ENCODE measurements at regions not wholly inside any gene's neighbourhood (a gene's known extent, or its start where the extent isn't known, plus 50 kb on each side); places are given as distances from the start of the nearest gene placed in this dataset.

DNA sequence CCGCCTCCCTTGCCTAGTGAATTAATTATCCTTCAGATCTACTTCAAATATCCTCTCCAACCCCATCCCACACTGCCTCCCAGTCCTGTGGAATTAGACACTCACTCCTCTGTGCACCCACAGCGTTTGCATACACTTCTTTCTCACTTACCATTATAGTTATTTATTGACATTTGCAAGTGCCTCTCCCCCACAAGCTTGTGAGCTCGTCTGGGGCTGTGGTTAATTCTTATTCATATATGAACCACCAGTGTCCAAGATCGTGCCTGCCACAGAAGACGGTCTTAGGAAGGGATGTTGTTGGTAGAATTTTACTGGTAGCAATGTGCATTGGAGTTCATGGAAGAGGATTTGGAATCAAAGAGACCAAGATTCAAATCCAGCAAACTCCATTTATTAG lies 68.1 kb upstream of the AOAH start:
- H3K4me1 ChIP-seq, result no peaks in the 10 kb centered on the region
- intact Hi-C loops (cut with DNase I), result no loop called here
- no peak for DNase-seq
- no peak overlapping the region for H3K27ac ChIP-seq
- no peak for TF ChIP-seq CTCF (IDR thresholded peaks at IDR 0.05)
- H3K36me3 ChIP-seq (ENCODE audit: insufficient read depth in 1 of 2, low read depth in 1 of 2), result no peaks in the 10 kb centered on the region
- H3K9me3 ChIP-seq, result no peaks in the 10 kb centered on the region
- no peak for ATAC-seq
- no peak overlapping the region for H3K4me3 ChIP-seq
- no peaks in the 10 kb centered on the region for H3K27me3 ChIP-seq (ENCODE audit: insufficient read depth in 3 of 3, low read length in 2 of 3)
- 84% methylated on average over 5 of the region's 5 CpGs for WGBS, 3 donors

GRCh38 chr7:36790311-36790787 lies 66.1 kb upstream of the AOAH start:
- intact Hi-C loops (cut with DNase I), result no loop called here
- ATAC-seq (no peak), DNase-seq (no peak)
- H3K27me3 ChIP-seq (ENCODE audit: insufficient read depth in 3 of 3, low read length in 2 of 3), result no peaks in the 10 kb centered on the region
- no peak for TF ChIP-seq CTCF (IDR thresholded peaks at IDR 0.05)
- H3K27ac ChIP-seq, result no peak overlapping the region
- H3K36me3 ChIP-seq (ENCODE audit: insufficient read depth in 1 of 2, low read depth in 1 of 2), result no peaks in the 10 kb centered on the region
- 71 to 76% (median 73%) methylated on average over 10 of the region's 10 CpGs for WGBS, 3 donors
- H3K9me3 ChIP-seq, result no peaks in the 10 kb centered on the region
- H3K4me1 ChIP-seq, result no peaks in the 10 kb centered on the region
- no peak overlapping the region for H3K4me3 ChIP-seq

GRCh38 chr7:36788825-36789470 lies 64.7 kb upstream of the AOAH start:
- ATAC-seq (no peak), DNase-seq (no peak)
- Histone ChIP-seq H3K27me3 (ENCODE audit: insufficient read depth in 3 of 3, low read length in 2 of 3) (no peaks in the 10 kb centered on the region), H3K27ac (no peak overlapping the region), H3K4me1 (no peaks in the 10 kb centered on the region), H3K36me3 (ENCODE audit: insufficient read depth in 1 of 2, low read depth in 1 of 2) (no peaks in the 10 kb centered on the region), H3K4me3 (no peak overlapping the region), H3K9me3 (no peaks in the 10 kb centered on the region)
- no peak for TF ChIP-seq CTCF (IDR thresholded peaks at IDR 0.05)
- intact Hi-C loops (cut with DNase I), result no loop called here
- WGBS, 3 donors, result 88 to 94% (median 91%) methylated on average over 8 of the region's 8 CpGs

GRCh38 chr7:36787933-36788378 lies 63.7 kb upstream of the AOAH start:
- H3K4me3 ChIP-seq, result no peak overlapping the region
- no peak for ATAC-seq
- H3K36me3 ChIP-seq (ENCODE audit: insufficient read depth in 1 of 2, low read depth in 1 of 2), result no peaks in the 10 kb centered on the region

More at GRCh38 chr7:36787933-36788378, 63.7 kb upstream of the AOAH start:
- H3K27me3 ChIP-seq (ENCODE audit: insufficient read depth in 3 of 3, low read length in 2 of 3), result no peaks in the 10 kb centered on the region
- no peak for TF ChIP-seq CTCF (IDR thresholded peaks at IDR 0.05)
- intact Hi-C loops (cut with DNase I), result no loop called here
- H3K9me3 ChIP-seq, result no peaks in the 10 kb centered on the region
- H3K4me1 ChIP-seq, result no peaks in the 10 kb centered on the region
- H3K27ac ChIP-seq, result no peak overlapping the region
- WGBS, 3 donors, result 82 to 95% (median 87%) methylated on average over 1 of the region's 1 CpG
- no peak for DNase-seq

Data from psoas muscle (tissue), 7 donors.